ENCODE measurements at regions not wholly inside any gene's neighbourhood (a gene's known extent, or its start where the extent isn't known, plus 50 kb on each side); places are given as distances from the start of the nearest gene placed in this dataset.

DNA sequence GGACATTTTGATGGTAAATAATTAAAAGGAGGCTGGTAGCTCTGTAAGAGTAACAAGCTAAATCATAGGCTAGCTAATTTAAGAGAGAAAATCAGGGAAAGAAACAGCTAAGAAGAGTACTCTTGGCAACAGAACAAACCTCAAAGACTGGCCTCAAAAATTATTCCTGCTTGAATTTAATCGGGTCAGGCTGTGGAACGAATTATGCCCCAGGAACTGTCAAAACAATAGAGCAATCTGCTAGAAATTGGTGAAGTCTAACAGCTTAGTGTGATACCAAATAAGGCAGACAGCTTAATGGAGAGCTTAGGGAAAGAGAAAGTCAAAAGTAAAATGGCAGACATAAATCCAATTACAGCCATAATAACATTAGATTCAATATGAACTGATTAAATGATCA, 215.7 kb downstream of the MREG start:
- H3K56ac ChIP-seq (replicated peaks; ENCODE audit: insufficient read length, low read depth, low read length): no peak overlapping the region
- H4K20me1 ChIP-seq (replicated peaks in 1 of 2; ENCODE audit: control insufficient read depth in 1 of 2, insufficient read depth in 2 of 2, low read length in 2 of 2): no peaks in the 10 kb centered on the region
- no peak overlapping the region for H3K4me3 ChIP-seq (ENCODE audit: extremely low read depth in 1 of 4, insufficient read depth in 2 of 4, low read depth in 3 of 4, low read length in 4 of 4)
- ChIA-PET POLR2A (ENCODE audit: partially characterized antibody) (no interaction called here), CTCF (ENCODE audit: partially characterized antibody) (interaction anchor here (0.6 to 6.6 kb wide), 9 partner anchors 9 to 132 kb away, joined by 3 to 62 read pairs (median 6); no protein-coding TSS in a partner anchor)
- FAIRE-seq: no peak
- no peak overlapping the region for H2AFZ ChIP-seq (ENCODE audit: low read length)
- H2BK5ac ChIP-seq (ENCODE audit: low read depth, low read length): no peak overlapping the region
- no peak overlapping the region for H2BK120ac ChIP-seq (replicated peaks; ENCODE audit: low read depth, low read length)
- H3K9me3 ChIP-seq (ENCODE audit: insufficient read depth in 2 of 2, low read depth in 1 of 2, low read length in 1 of 2): no peaks in the 10 kb centered on the region
- no peak overlapping the region for H2BK15ac ChIP-seq (ENCODE audit: low read length)
- no peak overlapping the region for H4K5ac ChIP-seq (ENCODE audit: insufficient read length, low read depth, low read length)
- H4K8ac ChIP-seq (ENCODE audit: extremely low read depth, insufficient read depth, low read length): no peak overlapping the region
- H3K9ac ChIP-seq (replicated peaks in 1 of 4; ENCODE audit: extremely low read depth in 1 of 4, low read depth in 3 of 4, low read length in 3 of 4): no peak overlapping the region
- H3K79me1 ChIP-seq (ENCODE audit: low read depth, low read length): no peaks in the 10 kb centered on the region
- H3K23me2 ChIP-seq (ENCODE audit: low read depth, low read length): no peaks in the 10 kb centered on the region
- H3K14ac ChIP-seq (ENCODE audit: insufficient read length): no peak overlapping the region
- no peak overlapping the region for H3K4ac ChIP-seq (replicated peaks; ENCODE audit: insufficient read length, low read depth, low read length)
- no peaks in the 10 kb centered on the region; a peak in 1 of 7 replicates for H3K4me1 ChIP-seq (replicated peaks in 1 of 4; ENCODE audit: control insufficient read depth in 3 of 4, insufficient read depth in 4 of 4, low read length in 3 of 4)
- TF ChIP-seq GABPA (IDR thresholded peaks at IDR 0.05; ENCODE audit: borderline replicate concordance, insufficient read depth, low read length) (no peak), NRF1 (IDR thresholded peaks at IDR 0.05; ENCODE audit: low read depth, low read length) (no peak), CBX8 (IDR thresholded peaks at IDR 0.05; ENCODE audit: borderline replicate concordance, low read depth, low read length) (no peak), YY1 (IDR thresholded peaks at IDR 0.05; ENCODE audit: low read depth, low read length) (no peak), SP1 (IDR thresholded peaks at IDR 0.05; ENCODE audit: low read depth, low read length) (no peak), SIX5 (IDR thresholded peaks at IDR 0.05; ENCODE audit: low read depth, low read length) (no peak), SIRT6 (IDR thresholded peaks at IDR 0.05; ENCODE audit: low read length) (no peak), GTF2F1 (IDR thresholded peaks at IDR 0.05; ENCODE audit: borderline replicate concordance, low read depth, low read length) (no peak), BCL11A (IDR thresholded peaks at IDR 0.05; ENCODE audit: low read depth in 2 of 2, low read length in 2 of 2) (no peak), NANOG (IDR thresholded peaks at IDR 0.05; ENCODE audit: insufficient read depth, low read depth, low read length, poor library complexity, severe bottlenecking) (no peak), TEAD4 (IDR thresholded peaks at IDR 0.05; ENCODE audit: low read depth, low read length) (no peak), JUND (IDR thresholded peaks at IDR 0.05; ENCODE audit: low read length) (no peak), CHD2 (IDR thresholded peaks at IDR 0.05; ENCODE audit: low read length) (no peak)
- TF ChIP-seq, protein P1, sequence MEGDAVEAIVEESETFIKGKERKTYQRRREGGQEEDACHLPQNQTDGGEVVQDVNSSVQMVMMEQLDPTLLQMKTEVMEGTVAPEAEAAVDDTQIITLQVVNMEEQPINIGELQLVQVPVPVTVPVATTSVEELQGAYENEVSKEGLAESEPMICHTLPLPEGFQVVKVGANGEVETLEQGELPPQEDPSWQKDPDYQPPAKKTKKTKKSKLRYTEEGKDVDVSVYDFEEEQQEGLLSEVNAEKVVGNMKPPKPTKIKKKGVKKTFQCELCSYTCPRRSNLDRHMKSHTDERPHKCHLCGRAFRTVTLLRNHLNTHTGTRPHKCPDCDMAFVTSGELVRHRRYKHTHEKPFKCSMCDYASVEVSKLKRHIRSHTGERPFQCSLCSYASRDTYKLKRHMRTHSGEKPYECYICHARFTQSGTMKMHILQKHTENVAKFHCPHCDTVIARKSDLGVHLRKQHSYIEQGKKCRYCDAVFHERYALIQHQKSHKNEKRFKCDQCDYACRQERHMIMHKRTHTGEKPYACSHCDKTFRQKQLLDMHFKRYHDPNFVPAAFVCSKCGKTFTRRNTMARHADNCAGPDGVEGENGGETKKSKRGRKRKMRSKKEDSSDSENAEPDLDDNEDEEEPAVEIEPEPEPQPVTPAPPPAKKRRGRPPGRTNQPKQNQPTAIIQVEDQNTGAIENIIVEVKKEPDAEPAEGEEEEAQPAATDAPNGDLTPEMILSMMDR (IDR thresholded peaks at IDR 0.05; ENCODE audit: control extremely low read depth in 1 of 3, insufficient read depth in 1 of 3, low read depth in 1 of 3, low read length in 3 of 3): no peak
- no peaks in the 10 kb centered on the region for H3K36me3 ChIP-seq (ENCODE audit: control insufficient read depth in 2 of 4, insufficient read depth in 4 of 4, low read length in 3 of 4)
- no peak overlapping the region for H2AK5ac ChIP-seq (ENCODE audit: low read depth, low read length)
- no peak overlapping the region for H3K27ac ChIP-seq (ENCODE audit: low read depth, low read length)
- H3K79me2 ChIP-seq (ENCODE audit: control insufficient read depth in 1 of 2, insufficient read depth in 2 of 2, low read length in 2 of 2): no peaks in the 10 kb centered on the region
- H4K91ac ChIP-seq (replicated peaks; ENCODE audit: insufficient read length, low read length): no peak overlapping the region
- no peak overlapping the region for H2BK20ac ChIP-seq (ENCODE audit: low read length)
- WGBS, 2 experiments (ENCODE audit: extremely low coverage in 1 of 2, insufficient coverage in 1 of 2, insufficient read length in 1 of 2, insufficient replicate concordance in 2 of 2, low coverage in 1 of 2, low lambda C conversion rate in 2 of 2, missing lambda C conversion rate in 1 of 2): 95% methylated on average over 2 of the region's 2 CpGs; no CpG with 5 or more reads in 1 of the 2 experiments
- no peak for DNase-seq (ENCODE audit: low read depth in 1 of 2, low spot score in 2 of 2)
- H3K27me3 ChIP-seq (replicated peaks in 1 of 4; ENCODE audit: control insufficient read depth in 3 of 4, extremely low read depth in 1 of 4, insufficient read depth in 3 of 4, low read length in 3 of 4): no peaks in the 10 kb centered on the region
- H3K18ac ChIP-seq (ENCODE audit: extremely low read depth, low read length): no peak overlapping the region
- H3K23ac ChIP-seq (ENCODE audit: insufficient read length): no peak overlapping the region
- no peak overlapping the region for H3K4me2 ChIP-seq (ENCODE audit: insufficient read depth in 1 of 2, low read depth in 2 of 2, low read length in 2 of 2)
- no peak overlapping the region for H2BK12ac ChIP-seq (ENCODE audit: low read depth, low read length)

Measured in H1 (cell line).